Stomach (tissue), 8 donors: ENCODE measurements at regions not wholly inside any gene's neighbourhood (a gene's known extent, or its start where the extent isn't known, plus 50 kb on each side); places are given as distances from the start of the nearest gene placed in this dataset.

Experiments
- DNase-seq, 2 donors: peaks; one replicate each; pipeline versions ENCODE4 v3.0.0 to v3.0.0-alpha.2; 2013 to 2019
- H3K27ac ChIP-seq, 5 donors: fragments of 200-600 bp in 4 of 5; sonication (generic) in 4 of 5; one replicate each; pipeline ENCODE4 v1.5.1; 2013 to 2019; ENCODE audit warnings: mild to moderate bottlenecking in 1 of 5, moderate library complexity in 1 of 5
- H3K27me3 ChIP-seq, 3 donors: fragments of 200-600 bp; sonication (generic); one replicate each; pipeline ENCODE4 v1.5.1; 2017 to 2019; ENCODE audit warnings: mixed run types in 1 of 3
- H3K36me3 ChIP-seq, 4 donors: fragments of 200-600 bp; sonication (generic); 1 replicate in 3 of 4; 2 replicates in 1 of 4; pipeline ENCODE4 v1.5.1; 2016 to 2019
- H3K4me1 ChIP-seq, 4 donors: fragments of 200-600 bp; sonication (generic); one replicate each; pipeline ENCODE4 v1.5.1; 2016 to 2019
- H3K4me3 ChIP-seq, 4 donors: fragments of 200-600 bp; sonication (generic) in 3 of 4; one replicate each; pipeline ENCODE4 v1.5.1; 2016 to 2019; ENCODE audit warnings: mild to moderate bottlenecking in 1 of 4
- H3K9me3 ChIP-seq, 4 donors: fragments of 200-600 bp; sonication (generic); one replicate each; pipeline ENCODE4 v1.5.1; 2016 to 2019
- EP300 ChIP-seq: sonication (generic); formaldehyde crosslinking; IDR thresholded peaks from one replicate; pipeline ENCODE4 v1.6.1; 2017; ENCODE audit warnings: antibody characterized with exemption
- POLR2A ChIP-seq, 4 donors: fragments of 450-650 bp; IDR thresholded peaks; one replicate each; pipeline ENCODE4 v1.6.1; 2016; ENCODE audit warnings: antibody characterized with exemption in 4 of 4, control low read depth in 2 of 4, mild to moderate bottlenecking in 1 of 4, moderate library complexity in 1 of 4
- POLR2AphosphoS5 ChIP-seq, 3 donors: sonication (generic); formaldehyde crosslinking; IDR thresholded peaks; one replicate each; pipeline ENCODE4 v1.6.1; 2016; ENCODE audit warnings: antibody characterized with exemption in 3 of 3
- WGBS, 5 donors: extraction: QIAGEN DNeasy Blood & Tissue Kit in 3 of 5; methylation state at CpG; one replicate each; pipeline versions ENCODE4 v1.1.5 to v1.1.7; 2013 to 2018; 5-methylcytosine and 5-hydroxymethylcytosine counted together
- intact Hi-C: fragments of 100-400 bp; cut with DNase I; formaldehyde crosslinking; loops from one replicate; pipeline ENCODE4 v1.15.1; 2023; ENCODE audit warnings: low total_unique reads
- TF ChIP-seq, protein P1 (sequence below), 7 experiments: fragments of 450-650 bp in 4 of 7; fragments of 200-600 bp in 3 of 7; sonication (generic) in 3 of 7; IDR thresholded peaks; one replicate each; pipeline ENCODE4 v1.5.1; 2016 to 2019; ENCODE audit warnings: antibody characterized with exemption in 7 of 7, control low read depth in 2 of 7, mild to moderate bottlenecking in 1 of 7
- donor health status: healthy with polysubstance abuse.
- donor health status: Bipolar disorder and iron deficiency.
- donor health status: healthy.

DNA sequence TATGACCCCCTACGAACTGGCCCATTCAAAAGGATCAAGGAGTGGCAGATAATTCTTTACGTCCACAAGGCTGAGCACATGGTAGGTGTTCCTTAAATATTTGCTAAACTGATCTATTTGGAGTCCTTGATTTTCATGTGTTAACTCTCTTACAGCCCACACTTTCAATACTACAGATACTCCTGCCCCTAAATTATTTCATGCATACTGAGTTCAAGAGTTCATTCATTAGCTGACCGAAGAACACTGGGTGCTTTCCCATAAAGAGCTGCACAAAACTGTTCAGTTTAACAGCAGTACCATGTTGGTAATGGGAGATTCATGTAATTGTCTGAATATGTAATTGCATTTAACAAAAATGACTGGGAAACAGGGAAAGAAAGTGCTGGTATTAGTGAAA lies 170.5 kb upstream of the ADO start:
- WGBS, 5 donors: 48 to 71% (median 59%) methylated on average over 3 of the region's 3 CpGs

DNA sequence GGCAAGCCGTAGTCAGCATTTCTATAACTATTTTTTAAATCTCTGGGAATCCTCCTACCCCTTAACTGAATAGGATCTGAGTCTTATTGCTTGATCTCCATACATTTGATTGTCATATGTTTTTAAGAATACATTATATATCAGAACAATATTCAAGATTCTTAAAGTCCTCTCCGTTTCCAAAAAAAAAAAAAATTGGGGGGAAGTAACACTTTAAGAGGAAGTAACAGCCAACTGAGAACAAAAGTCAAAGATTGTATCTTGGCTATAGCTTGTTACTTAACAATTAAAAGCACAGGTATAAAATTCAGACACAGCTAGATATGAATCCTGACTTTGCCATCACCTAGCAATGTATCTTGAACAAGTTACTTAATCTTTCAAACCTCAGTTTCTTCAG lies 169.9 kb upstream of the ADO start:
- H3K4me3 ChIP-seq: no peak overlapping the region
- TF ChIP-seq EP300 (no peak), POLR2AphosphoS5 (IDR thresholded peaks at IDR 0.05) (no peak), POLR2A (IDR thresholded peaks at IDR 0.05) (no peak)
- TF ChIP-seq, protein P1, sequence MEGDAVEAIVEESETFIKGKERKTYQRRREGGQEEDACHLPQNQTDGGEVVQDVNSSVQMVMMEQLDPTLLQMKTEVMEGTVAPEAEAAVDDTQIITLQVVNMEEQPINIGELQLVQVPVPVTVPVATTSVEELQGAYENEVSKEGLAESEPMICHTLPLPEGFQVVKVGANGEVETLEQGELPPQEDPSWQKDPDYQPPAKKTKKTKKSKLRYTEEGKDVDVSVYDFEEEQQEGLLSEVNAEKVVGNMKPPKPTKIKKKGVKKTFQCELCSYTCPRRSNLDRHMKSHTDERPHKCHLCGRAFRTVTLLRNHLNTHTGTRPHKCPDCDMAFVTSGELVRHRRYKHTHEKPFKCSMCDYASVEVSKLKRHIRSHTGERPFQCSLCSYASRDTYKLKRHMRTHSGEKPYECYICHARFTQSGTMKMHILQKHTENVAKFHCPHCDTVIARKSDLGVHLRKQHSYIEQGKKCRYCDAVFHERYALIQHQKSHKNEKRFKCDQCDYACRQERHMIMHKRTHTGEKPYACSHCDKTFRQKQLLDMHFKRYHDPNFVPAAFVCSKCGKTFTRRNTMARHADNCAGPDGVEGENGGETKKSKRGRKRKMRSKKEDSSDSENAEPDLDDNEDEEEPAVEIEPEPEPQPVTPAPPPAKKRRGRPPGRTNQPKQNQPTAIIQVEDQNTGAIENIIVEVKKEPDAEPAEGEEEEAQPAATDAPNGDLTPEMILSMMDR (IDR thresholded peaks at IDR 0.05): no peak
- no peaks in the 10 kb centered on the region for H3K9me3 ChIP-seq
- DNase-seq: no peak
- peaks cover 4 to 24% (median 10%) of the 10 kb centered on the region in 4 donors for H3K4me1 ChIP-seq
- intact Hi-C loops: no loop called here
- H3K36me3 ChIP-seq: no peaks in the 10 kb centered on the region
- H3K27me3 ChIP-seq: no peaks in the 10 kb centered on the region
- 66 to 80% (median 74%) methylated on average over 2 of the region's 2 CpGs for WGBS, 5 donors
- no peak overlapping the region for H3K27ac ChIP-seq

More for the DNA sequence above, 170.5 kb upstream of the ADO start:
- no peaks in the 10 kb centered on the region for H3K27me3 ChIP-seq
- no peak overlapping the region for H3K27ac ChIP-seq
- no peaks in the 10 kb centered on the region for H3K36me3 ChIP-seq
- intact Hi-C loops: no loop called here
- H3K9me3 ChIP-seq: no peaks in the 10 kb centered on the region
- peaks cover 4 to 24% (median 10%) of the 10 kb centered on the region in 4 donors for H3K4me1 ChIP-seq
- no peak overlapping the region for H3K4me3 ChIP-seq
- TF ChIP-seq EP300: no peak
- TF ChIP-seq POLR2AphosphoS5 (IDR thresholded peaks at IDR 0.05): no peak
- TF ChIP-seq, protein P1 (IDR thresholded peaks at IDR 0.05): no peak
- TF ChIP-seq POLR2A (IDR thresholded peaks at IDR 0.05): no peak
- no peak for DNase-seq

DNA sequence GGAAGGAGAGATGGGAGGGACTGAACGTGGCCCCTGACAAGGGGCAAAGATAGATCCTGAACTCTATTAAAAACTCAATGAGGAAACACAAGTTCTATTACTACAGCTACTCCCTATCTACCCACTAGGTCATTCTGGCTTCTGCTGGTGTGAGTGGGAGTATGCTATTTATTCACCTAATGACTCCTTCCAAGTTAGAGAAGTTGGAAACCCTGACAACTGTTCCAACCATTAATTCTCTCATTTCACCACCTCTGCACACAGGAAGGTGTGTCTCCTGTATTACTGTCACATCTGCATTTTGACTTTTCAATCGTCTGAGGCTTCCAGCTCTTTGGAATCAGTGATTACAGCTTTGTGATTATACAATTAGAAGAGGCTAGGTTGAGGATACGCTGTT lies 169.4 kb upstream of the ADO start:
- TF ChIP-seq POLR2AphosphoS5 (IDR thresholded peaks at IDR 0.05) (no peak), EP300 (no peak), POLR2A (IDR thresholded peaks at IDR 0.05) (no peak)
- TF ChIP-seq, protein P1 (IDR thresholded peaks at IDR 0.05): no peak
- H3K27me3 ChIP-seq: no peaks in the 10 kb centered on the region
- intact Hi-C loops: no loop called here

DNA sequence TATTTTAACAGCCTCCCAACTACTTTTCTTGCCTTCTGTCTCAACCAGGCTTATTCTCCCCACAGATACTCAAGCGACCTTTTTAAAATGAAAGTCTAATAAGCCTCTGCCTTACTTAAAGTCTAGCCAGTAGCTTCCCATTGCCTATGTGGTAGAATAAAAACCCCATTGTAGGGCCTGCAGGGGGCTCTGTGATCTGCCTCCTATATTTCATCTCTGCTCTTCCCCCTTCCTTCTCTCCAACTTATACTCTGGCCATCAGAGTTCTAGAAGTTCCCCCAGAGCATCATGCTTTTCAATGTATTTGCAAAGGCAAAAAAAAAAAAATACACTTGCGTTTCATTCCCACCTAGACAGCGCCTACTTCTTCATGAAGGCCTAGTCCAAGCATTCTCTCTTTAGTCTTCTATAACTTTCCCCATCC lies 167.7 kb upstream of the ADO start:
- 52 to 89% (median 72%) methylated on average over 3 of the region's 3 CpGs for WGBS, 5 donors
- Histone ChIP-seq H3K36me3 (no peaks in the 10 kb centered on the region), H3K4me3 (peak overlapping the region in 2 of 4 donors; percentile 9 to 16), H3K27me3 (no peaks in the 10 kb centered on the region), H3K27ac (peak overlapping the region; percentile 54 to 83 (median 66)), H3K4me1 (peaks cover 4 to 24% (median 10%) of the 10 kb centered on the region in 4 donors), H3K9me3 (no peaks in the 10 kb centered on the region)
- no peak for DNase-seq
- intact Hi-C loops: no loop called here
- TF ChIP-seq EP300: no peak
- TF ChIP-seq POLR2A (IDR thresholded peaks at IDR 0.05): no peak
- TF ChIP-seq, protein P1 (IDR thresholded peaks at IDR 0.05): no peak
- TF ChIP-seq POLR2AphosphoS5 (IDR thresholded peaks at IDR 0.05): no peak

More for the DNA sequence above, 169.4 kb upstream of the ADO start:
- Histone ChIP-seq H3K4me1 (peaks cover 4 to 24% (median 10%) of the 10 kb centered on the region in 4 donors), H3K4me3 (no peak overlapping the region), H3K36me3 (no peaks in the 10 kb centered on the region), H3K9me3 (no peaks in the 10 kb centered on the region), H3K27ac (no peak overlapping the region)
- WGBS, 5 donors: 81 to 90% (median 85%) methylated on average over 3 of the region's 3 CpGs
- DNase-seq: no peak
